WI38 (cell line): ENCODE measurements at regions not wholly inside any gene's neighbourhood (a gene's known extent, or its start where the extent isn't known, plus 50 kb on each side); places are given as distances from the start of the nearest gene placed in this dataset.

ENCODE experiments used
- H3K4me3 ChIP-seq: 2 replicates; pipeline ENCODE4 v1.5.1; 2011; ENCODE audit warnings: low read depth, mild to moderate bottlenecking, control low read depth, low read length
- CTCF ChIP-seq: IDR thresholded peaks from 2 replicates; pipeline ENCODE4 v1.5.1; 2012; ENCODE audit warnings: low read depth, mild to moderate bottlenecking, control low read depth, low read length

- no peak overlapping the region for H3K4me3 ChIP-seq
- no peak for TF ChIP-seq CTCF
These were observed 246.1 kb downstream of the SHQ1 start for GRCh38 chr3:72601983-72602750.

GRCh38 chr3:72601060-72601459 lies 247.2 kb downstream of the SHQ1 start:
- TF ChIP-seq CTCF = no peak
- H3K4me3 ChIP-seq = no peak overlapping the region

GRCh38 chr3:72597756-72598195 lies 250.5 kb downstream of the SHQ1 start:
- TF ChIP-seq CTCF = no peak
- no peak overlapping the region for H3K4me3 ChIP-seq

- no peak overlapping the region for H3K4me3 ChIP-seq
- no peak for TF ChIP-seq CTCF
These were observed 251.2 kb downstream of the SHQ1 start for GRCh38 chr3:72597043-72597442.

- no peak for TF ChIP-seq CTCF
- H3K4me3 ChIP-seq = no peak overlapping the region
These were observed 252.2 kb downstream of the SHQ1 start for GRCh38 chr3:72595927-72596610.

- no peak for TF ChIP-seq CTCF
- no peak overlapping the region for H3K4me3 ChIP-seq
These were observed 252.9 kb downstream of the SHQ1 start for GRCh38 chr3:72595376-72595775.

- TF ChIP-seq CTCF = no peak
- no peak overlapping the region for H3K4me3 ChIP-seq
These were observed 253.5 kb downstream of the SHQ1 start for GRCh38 chr3:72594615-72595215.
